Mucosa of descending colon (tissue), 3 donors: ENCODE measurements at regions not wholly inside any gene's neighbourhood (a gene's known extent, or its start where the extent isn't known, plus 50 kb on each side); places are given as distances from the start of the nearest gene placed in this dataset.
A peak's percentile ranks its signal among the peaks of the same experiment; 100 is the strongest.
"Not testable (repeated sequence)": the region's sequence is repeated elsewhere in the genome, so short reads cannot be mapped to it uniquely, and the experiment has no call there.

Experiments used
- ATAC-seq: fragments of 200-7000 bp; cut with Tn5 transposase; one replicate; pipeline ENCODE4 v1.9.1; 2020; ENCODE audit warnings: mild to moderate bottlenecking, moderate library complexity
- DNase-seq, 3 donors: peaks; one replicate each; pipeline ENCODE4 v3.0.0-alpha.2; 2020
- H3K36me3 ChIP-seq: fragments of 200-600 bp; one replicate; pipeline ENCODE4 v1.8.0; 2021; ENCODE audit warnings: low read depth, mild to moderate bottlenecking
- H3K4me1 ChIP-seq: fragments of 200-600 bp; one replicate; pipeline ENCODE4 v1.8.0; 2021; ENCODE audit warnings: low read depth, mild to moderate bottlenecking
- H3K4me3 ChIP-seq: fragments of 200-600 bp; one replicate; pipeline ENCODE4 v1.8.0; 2021; ENCODE audit warnings: mild to moderate bottlenecking
- H3K9me3 ChIP-seq: fragments of 200-600 bp; one replicate; pipeline ENCODE4 v1.8.0; 2021; ENCODE audit warnings: mild to moderate bottlenecking
- intact Hi-C, 2 donors: fragments of 100-400 bp; cut with DNase I in 1 of 2; cut with micrococcal nuclease in 1 of 2; formaldehyde crosslinking; loops; one replicate each; pipeline versions ENCODE4 v1.11.0 to v1.11.1; 2022; cut with DNase I, micrococcal nuclease
- TF ChIP-seq, protein P1 (sequence below): fragments of 200-600 bp; IDR thresholded peaks from one replicate; pipeline ENCODE4 v1.8.0; 2022; ENCODE audit warnings: antibody characterized with exemption, mild to moderate bottlenecking
- donor health status: DM: no; HTN: no; CAD: no; lungs with moderate emphysema.
- donor health status: DM: no; HTN: no; CAD: no.
- donor health status: DM: no; HTN: yes; CAD: no.

DNA sequence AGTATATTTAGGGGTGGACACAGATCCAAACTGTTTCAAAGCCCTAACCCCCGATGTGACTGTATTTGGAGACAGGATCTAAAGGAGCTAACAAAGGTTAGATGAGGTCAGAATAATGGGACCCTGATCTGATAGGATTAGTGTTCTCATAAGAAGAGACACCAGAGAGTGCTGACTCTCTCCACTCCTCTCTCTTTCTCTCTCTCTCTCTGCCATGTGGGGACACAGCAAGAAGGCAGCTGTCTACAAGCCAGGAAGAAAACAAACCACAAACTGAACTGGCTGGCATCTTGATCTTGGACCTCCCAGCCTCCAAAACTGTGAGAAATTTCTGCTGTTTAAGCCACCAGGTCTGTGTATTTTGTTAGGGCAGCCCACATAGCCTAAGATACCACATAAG, 84.7 kb upstream of the KDM7A start:
- Histone ChIP-seq H3K4me3 (no peak overlapping the region), H3K9me3 (no peaks in the 10 kb centered on the region), H3K4me1 (peaks cover 20% of the 10 kb centered on the region), H3K36me3 (no peaks in the 10 kb centered on the region)
- DNase-seq (no peak), ATAC-seq (no peak)
- intact Hi-C loops, result no loop called here
- TF ChIP-seq, protein P1, sequence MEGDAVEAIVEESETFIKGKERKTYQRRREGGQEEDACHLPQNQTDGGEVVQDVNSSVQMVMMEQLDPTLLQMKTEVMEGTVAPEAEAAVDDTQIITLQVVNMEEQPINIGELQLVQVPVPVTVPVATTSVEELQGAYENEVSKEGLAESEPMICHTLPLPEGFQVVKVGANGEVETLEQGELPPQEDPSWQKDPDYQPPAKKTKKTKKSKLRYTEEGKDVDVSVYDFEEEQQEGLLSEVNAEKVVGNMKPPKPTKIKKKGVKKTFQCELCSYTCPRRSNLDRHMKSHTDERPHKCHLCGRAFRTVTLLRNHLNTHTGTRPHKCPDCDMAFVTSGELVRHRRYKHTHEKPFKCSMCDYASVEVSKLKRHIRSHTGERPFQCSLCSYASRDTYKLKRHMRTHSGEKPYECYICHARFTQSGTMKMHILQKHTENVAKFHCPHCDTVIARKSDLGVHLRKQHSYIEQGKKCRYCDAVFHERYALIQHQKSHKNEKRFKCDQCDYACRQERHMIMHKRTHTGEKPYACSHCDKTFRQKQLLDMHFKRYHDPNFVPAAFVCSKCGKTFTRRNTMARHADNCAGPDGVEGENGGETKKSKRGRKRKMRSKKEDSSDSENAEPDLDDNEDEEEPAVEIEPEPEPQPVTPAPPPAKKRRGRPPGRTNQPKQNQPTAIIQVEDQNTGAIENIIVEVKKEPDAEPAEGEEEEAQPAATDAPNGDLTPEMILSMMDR, result no peak

DNA sequence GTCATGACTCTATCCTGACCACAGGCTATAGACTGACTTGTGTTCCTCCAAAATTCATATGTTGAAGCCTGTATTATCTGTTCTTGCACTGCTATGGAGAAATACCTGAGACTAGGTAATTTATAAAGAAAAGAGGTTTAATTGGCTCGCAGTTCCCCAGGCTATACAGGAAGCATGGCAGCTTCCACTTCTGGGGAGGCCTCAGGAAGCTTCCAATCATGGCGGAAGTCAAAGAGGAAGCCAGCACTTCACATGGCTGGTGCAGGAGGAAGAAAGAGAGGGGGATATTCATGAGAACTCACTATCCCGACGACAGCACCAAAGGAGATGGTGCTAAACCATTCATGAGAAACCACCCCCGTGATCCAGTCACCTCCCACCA, 84.3 kb upstream of the KDM7A start:
- peaks cover 20% of the 10 kb centered on the region for H3K4me1 ChIP-seq
- ATAC-seq, result no peak
- no peak for DNase-seq
- TF ChIP-seq, protein P1, result no peak
- no peak overlapping the region for H3K4me3 ChIP-seq
- intact Hi-C loops, result no loop called here
- no peaks in the 10 kb centered on the region for H3K36me3 ChIP-seq
- H3K9me3 ChIP-seq, result no peaks in the 10 kb centered on the region

DNA sequence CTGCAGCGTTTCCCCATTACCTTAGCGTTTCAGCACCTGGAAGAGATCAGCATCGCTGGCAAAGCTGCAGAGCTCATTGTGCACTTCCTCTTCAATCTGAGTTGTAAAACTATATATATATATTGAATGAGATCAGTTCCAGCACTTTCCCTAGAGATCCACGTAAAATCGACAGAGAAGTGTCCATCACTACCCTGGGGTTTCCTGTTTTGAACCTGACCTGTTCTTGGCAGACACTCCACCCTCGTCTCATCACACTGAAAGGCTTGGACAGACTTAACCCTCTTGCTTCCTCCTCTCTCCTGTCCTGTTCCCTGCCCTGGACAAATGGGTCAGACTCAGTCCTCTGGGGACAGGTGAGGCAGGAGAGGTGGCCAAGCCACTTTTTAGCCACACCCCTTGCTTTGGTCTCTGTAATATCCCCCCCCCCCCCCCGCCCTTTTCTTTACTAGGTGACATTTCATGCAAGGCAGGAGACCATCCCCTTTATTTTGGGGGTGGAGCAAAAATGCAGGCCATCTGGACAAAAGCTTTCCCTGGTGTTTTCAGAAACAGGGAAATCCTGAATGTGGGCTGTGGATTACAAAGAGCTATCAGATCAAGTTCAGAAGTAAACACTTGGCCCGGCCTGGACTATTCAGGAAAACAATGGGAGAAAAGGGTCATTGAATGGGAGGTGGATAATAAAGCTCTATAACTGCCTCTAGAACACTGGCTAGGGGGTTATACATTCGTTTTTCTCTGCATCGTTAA, 83.7 kb upstream of the KDM7A start:
- TF ChIP-seq, protein P1, result no peak
- ATAC-seq, result peak; percentile 78
- intact Hi-C loops, result no loop called here
- Histone ChIP-seq H3K4me1 (peaks cover 20% of the 10 kb centered on the region), H3K4me3 (peak overlapping the region; percentile 11), H3K9me3 (no peaks in the 10 kb centered on the region), H3K36me3 (no peaks in the 10 kb centered on the region)
- DNase-seq, result peak in 1 of 3 donors; percentile 59

DNA sequence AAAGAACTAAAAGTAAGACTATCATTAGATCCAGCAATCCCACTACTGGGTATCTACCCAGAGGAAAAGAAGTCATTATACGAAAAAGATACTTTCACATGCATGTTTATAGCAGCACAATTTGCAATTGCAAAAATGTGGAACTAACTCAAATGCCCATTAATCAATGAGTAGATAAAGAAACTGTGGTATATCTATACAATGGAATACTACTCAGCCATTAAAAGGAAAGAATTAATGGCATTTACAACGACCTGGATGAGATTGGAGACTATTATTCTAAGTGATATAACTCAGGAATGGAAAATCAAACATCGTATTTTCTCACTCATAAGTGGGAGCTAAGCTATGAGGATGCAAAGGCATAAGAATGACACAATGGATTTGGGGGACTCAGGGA, 80.5 kb upstream of the KDM7A start:
- H3K9me3 ChIP-seq, intact Hi-C loops, H3K36me3 ChIP-seq, DNase-seq, H3K4me3 ChIP-seq, ATAC-seq: not testable (repeated sequence)
- peaks cover 20% of the 10 kb centered on the region for H3K4me1 ChIP-seq

DNA sequence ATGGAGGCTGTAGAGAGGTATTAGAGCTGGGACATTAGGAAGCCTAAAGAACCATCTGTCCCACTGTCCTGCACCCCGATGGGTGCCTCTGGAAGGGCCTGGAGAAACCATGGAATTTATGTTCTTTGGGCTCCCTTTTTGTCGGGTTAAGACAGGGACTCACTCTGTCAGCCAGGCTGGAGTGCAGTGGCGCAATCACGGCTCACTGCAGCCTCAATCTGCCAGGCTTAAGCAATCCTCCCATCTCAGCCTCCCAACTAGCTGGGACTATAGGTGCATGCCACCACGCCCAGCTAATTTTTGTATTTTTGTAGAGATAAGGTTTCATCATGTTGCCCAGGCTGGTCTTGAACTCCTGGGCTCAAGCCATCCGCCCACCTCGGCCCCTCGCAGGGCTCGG, 78.2 kb upstream of the KDM7A start:
- H3K9me3 ChIP-seq, H3K36me3 ChIP-seq, H3K4me3 ChIP-seq, intact Hi-C loops, H3K4me1 ChIP-seq, DNase-seq, ATAC-seq: not testable (repeated sequence)

DNA sequence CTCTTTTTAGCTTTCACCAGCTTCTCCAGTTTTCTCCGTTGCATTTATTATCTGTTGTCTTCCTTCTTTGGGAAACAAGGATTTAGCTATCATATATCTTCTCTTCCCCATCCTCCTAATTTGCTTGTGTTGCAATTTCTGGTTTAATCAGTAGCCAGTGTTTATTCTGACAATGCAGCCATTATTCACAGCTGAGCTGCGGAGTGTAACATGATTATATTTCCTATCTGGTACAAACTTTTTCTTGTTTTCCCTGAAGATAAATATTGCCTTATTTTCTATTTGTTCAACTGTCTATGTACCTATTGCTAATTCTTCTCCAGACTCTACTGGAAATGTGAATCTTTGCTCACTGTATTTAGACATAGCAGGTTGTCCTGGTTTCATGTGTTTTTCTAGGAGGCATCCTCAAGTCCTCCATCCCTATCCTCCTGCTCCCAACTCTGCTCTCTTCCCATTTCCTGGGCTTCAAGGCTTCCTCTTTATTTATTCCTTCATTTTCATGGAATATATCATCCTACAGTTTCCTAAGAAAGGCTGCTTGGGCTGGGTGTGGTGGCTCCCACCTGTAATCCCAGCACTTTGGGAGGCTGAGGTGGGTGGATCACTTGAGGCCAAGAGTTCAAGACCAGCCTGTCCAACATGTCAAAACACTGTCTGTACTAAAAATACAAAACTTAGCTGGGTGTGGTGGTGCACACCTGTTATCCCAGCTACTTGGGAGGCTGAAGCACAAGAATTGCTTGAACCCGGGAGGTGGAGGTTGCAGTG, 72.4 kb upstream of the KDM7A start:
- no peak overlapping the region for H3K4me3 ChIP-seq
- H3K9me3 ChIP-seq, result no peaks in the 10 kb centered on the region
- DNase-seq (no peak), ATAC-seq (peak; percentile 63)
- TF ChIP-seq, protein P1, result no peak
- H3K36me3 ChIP-seq, result no peaks in the 10 kb centered on the region
- intact Hi-C loops, result no loop called here
- H3K4me1 ChIP-seq, result peaks cover 5% of the 10 kb centered on the region
